ENCODE measurements at regions not wholly inside any gene's neighbourhood (a gene's known extent, or its start where the extent isn't known, plus 50 kb on each side); places are given as distances from the start of the nearest gene placed in this dataset.

- DNase-seq (ENCODE audit: extremely low read depth, low read depth): no peak
Measured at GRCh38 chr16:55041540-55042234, 111.0 kb downstream of the IRX5 start.

GRCh38 chr16:55042556-55043432 is 112.1 kb downstream of the IRX5 start:
- no peak for DNase-seq (ENCODE audit: extremely low read depth, low read depth)

GRCh38 chr16:55043499-55043898 is 112.8 kb downstream of the IRX5 start:
- DNase-seq (ENCODE audit: extremely low read depth, low read depth): no peak

- no peak for DNase-seq (ENCODE audit: extremely low read depth, low read depth)
Measured at GRCh38 chr16:55044201-55044975, 113.7 kb downstream of the IRX5 start.

GRCh38 chr16:55045329-55045728 is 114.7 kb downstream of the IRX5 start:
- no peak for DNase-seq (ENCODE audit: extremely low read depth, low read depth)

- DNase-seq (ENCODE audit: extremely low read depth, low read depth): no peak
Measured at GRCh38 chr16:55045756-55046460, 115.2 kb downstream of the IRX5 start.

- no peak for DNase-seq (ENCODE audit: extremely low read depth, low read depth)
Measured at GRCh38 chr16:55046513-55046912, 115.8 kb downstream of the IRX5 start.

- no peak for DNase-seq (ENCODE audit: extremely low read depth, low read depth)
Measured at GRCh38 chr16:55046916-55047315, 116.3 kb downstream of the IRX5 start.

- DNase-seq (ENCODE audit: extremely low read depth, low read depth): no peak
Measured at GRCh38 chr16:55047331-55047730, 116.7 kb downstream of the IRX5 start.

GRCh38 chr16:55047903-55048497 is 117.3 kb downstream of the IRX5 start:
- no peak for DNase-seq (ENCODE audit: extremely low read depth, low read depth)

- DNase-seq (ENCODE audit: extremely low read depth, low read depth): no peak
Measured at GRCh38 chr16:55048745-55049144, 118.1 kb downstream of the IRX5 start.

- DNase-seq (ENCODE audit: extremely low read depth, low read depth): no peak
Measured at GRCh38 chr16:55051571-55052347, 121.1 kb downstream of the IRX5 start.

GRCh38 chr16:55052348-55052734 is 121.7 kb downstream of the IRX5 start:
- DNase-seq (ENCODE audit: extremely low read depth, low read depth): no peak

- no peak for DNase-seq (ENCODE audit: extremely low read depth, low read depth)
Measured at GRCh38 chr16:55052741-55053415, 122.2 kb downstream of the IRX5 start.

GRCh38 chr16:55055262-55055661 is 124.6 kb downstream of the IRX5 start:
- no peak for DNase-seq (ENCODE audit: extremely low read depth, low read depth)

- no peak for DNase-seq (ENCODE audit: extremely low read depth, low read depth)
Measured at GRCh38 chr16:55056585-55057401, 126.1 kb downstream of the IRX5 start.

GRCh38 chr16:55057866-55058265 is 127.2 kb downstream of the IRX5 start:
- no peak for DNase-seq (ENCODE audit: extremely low read depth, low read depth)

- no peak for DNase-seq (ENCODE audit: extremely low read depth, low read depth)
Measured at GRCh38 chr16:55058576-55058975, 127.9 kb downstream of the IRX5 start.

Data from NCI-H460 (cell line).